Keratinocyte (primary cell): ENCODE measurements at regions not wholly inside any gene's neighbourhood (a gene's known extent, or its start where the extent isn't known, plus 50 kb on each side); places are given as distances from the start of the nearest gene placed in this dataset.

Source experiments
- DNase-seq: peaks from one replicate; pipeline ENCODE4 v3.0.0-alpha.2; 2011; ENCODE audit warnings: low read depth, missing footprints, low spot score
- FAIRE-seq: peaks from 2 replicates; lab custom pipeline; 2011; peaks lifted over from hg19 to GRCh38; lab: Jason Lieb, UNC
- H2AFZ ChIP-seq: 2 replicates; pipeline ENCODE4 v1.6.0; 2012; ENCODE audit warnings: low read length, control low read depth, inconsistent platforms; ENCODE audit not compliant: control insufficient read depth
- H3K27ac ChIP-seq: 2 replicates; pipeline ENCODE4 v1.5.1; 2011; ENCODE audit warnings: low read length; ENCODE audit not compliant: control insufficient read depth, insufficient read depth
- H3K27me3 ChIP-seq: 3 replicates; pipeline ENCODE4 v1.6.0; 2011; ENCODE audit warnings: low read length; ENCODE audit not compliant: control insufficient read depth, insufficient read depth; ENCODE audit errors: extremely low read depth
- H3K36me3 ChIP-seq, 2 experiments: 2 replicates in 1 of 2; 3 replicates in 1 of 2; pipeline ENCODE4 v1.5.1; 2011; ENCODE audit warnings: low read length in 2 of 2, mild to moderate bottlenecking in 1 of 2; ENCODE audit not compliant: control insufficient read depth in 2 of 2, insufficient read depth in 2 of 2; ENCODE audit errors: extremely low read depth in 1 of 2
- H3K4me1 ChIP-seq: 3 replicates; pipeline ENCODE4 v1.5.1; 2011; ENCODE audit warnings: low read length; ENCODE audit not compliant: control insufficient read depth, insufficient read depth; ENCODE audit errors: extremely low read depth
- H3K4me2 ChIP-seq: 3 replicates; pipeline ENCODE4 v1.6.0; 2011; ENCODE audit warnings: low read depth, low read length; ENCODE audit not compliant: control insufficient read depth, insufficient read depth; ENCODE audit errors: extremely low read depth
- H3K4me3 ChIP-seq, 3 experiments: fragments of 200-600 bp in 1 of 3; sonication (generic) in 1 of 3; 2 replicates in 2 of 3; 3 replicates in 1 of 3; pipeline ENCODE4 v1.5.1; 2011 to 2016; ENCODE audit warnings: low read length in 3 of 3, mild to moderate bottlenecking in 3 of 3, control low read depth in 2 of 3, inconsistent platforms in 1 of 3, low read depth in 1 of 3, mixed read lengths in 1 of 3, mixed run types in 1 of 3, moderate library complexity in 1 of 3; ENCODE audit not compliant: control insufficient read depth in 2 of 3, insufficient read depth in 2 of 3; ENCODE audit errors: extremely low read depth in 1 of 3
- H3K79me2 ChIP-seq: 2 replicates; pipeline ENCODE4 v1.6.0; 2012; ENCODE audit warnings: low read length; ENCODE audit not compliant: control insufficient read depth, insufficient read depth
- H3K9ac ChIP-seq: 3 replicates; pipeline ENCODE4 v1.6.0; 2011; ENCODE audit warnings: low read length; ENCODE audit not compliant: control insufficient read depth, insufficient read depth; ENCODE audit errors: extremely low read depth
- H3K9me1 ChIP-seq: 3 replicates; pipeline ENCODE4 v1.6.0; 2011; ENCODE audit warnings: low read length; ENCODE audit not compliant: control insufficient read depth, insufficient read depth; ENCODE audit errors: extremely low read depth
- H3K9me3 ChIP-seq: 2 replicates; pipeline ENCODE4 v1.5.1; 2012; ENCODE audit warnings: low read depth, low read length; ENCODE audit not compliant: control insufficient read depth
- H4K20me1 ChIP-seq: 3 replicates; pipeline ENCODE4 v1.6.0; 2011; ENCODE audit warnings: low read length; ENCODE audit not compliant: control insufficient read depth, insufficient read depth; ENCODE audit errors: extremely low read depth
- CTCF ChIP-seq, 3 experiments: IDR thresholded peaks in 1 of 3; conservative IDR thresholded peaks in 1 of 3; optimal IDR thresholded peaks in 1 of 3; 2 replicates in 2 of 3; 3 replicates in 1 of 3; pipeline versions ENCODE3 to v1.5.1; 2011; ENCODE audit warnings: low read length in 3 of 3, mild to moderate bottlenecking in 3 of 3, moderate library complexity in 2 of 3, control low read depth in 1 of 3, inconsistent platforms in 1 of 3; ENCODE audit not compliant: insufficient read depth in 2 of 3; ENCODE audit errors: extremely low read depth in 1 of 3
- EZH2 ChIP-seq: IDR thresholded peaks from one replicate; pipeline ENCODE4 v1.6.1; 2012; ENCODE audit warnings: inconsistent platforms, mild to moderate bottlenecking, low read length, moderate library complexity
- dilution Hi-C: fragments of 300-500 bp; cut with MboI; formaldehyde crosslinking; loops from one replicate; pipeline ENCODE4 v1.7.0; 2020; ENCODE audit warnings: low sequenced_read_pairs; ENCODE audit not compliant: extremely low pct_ligation_motif_present

- peaks cover 10% of the 10 kb centered on the region for H3K4me1 ChIP-seq
- no peak overlapping the region for H3K4me3 ChIP-seq
- dilution Hi-C loops = no loop called here
- H3K9me1 ChIP-seq = no peaks in the 10 kb centered on the region
- no peak overlapping the region for H3K27ac ChIP-seq
- DNase-seq (no peak), FAIRE-seq (no peak)
- no peaks in the 10 kb centered on the region for H4K20me1 ChIP-seq
- no peak for TF ChIP-seq EZH2
- TF ChIP-seq CTCF (optimal IDR thresholded peaks at IDR 0.05 in 1 of 3, IDR thresholded peaks at IDR 0.05 in 1 of 3, conservative IDR thresholded peaks at IDR 0.05 in 1 of 3; ENCODE audit: extremely low read depth in 1 of 3, insufficient read depth in 2 of 3, low read length in 3 of 3) = no peak
- H3K9ac ChIP-seq = no peak overlapping the region
- H3K4me2 ChIP-seq = no peak overlapping the region
- H3K36me3 ChIP-seq = no peaks in the 10 kb centered on the region
- no peaks in the 10 kb centered on the region for H3K9me3 ChIP-seq
- H3K27me3 ChIP-seq = no peaks in the 10 kb centered on the region
- H2AFZ ChIP-seq = peak overlapping the region; percentile 14
- H3K79me2 ChIP-seq = no peaks in the 10 kb centered on the region
Measured at GRCh38 chr12:25368557-25368956, 117.8 kb upstream of the KRAS start.

GRCh38 chr12:25366122-25366521 is 115.4 kb upstream of the KRAS start:
- FAIRE-seq (no peak), DNase-seq (no peak)
- Histone ChIP-seq H3K9me1 (no peaks in the 10 kb centered on the region), H3K4me2 (no peak overlapping the region), H4K20me1 (no peaks in the 10 kb centered on the region), H3K36me3 (no peaks in the 10 kb centered on the region), H3K9me3 (no peaks in the 10 kb centered on the region), H3K79me2 (no peaks in the 10 kb centered on the region), H3K4me3 (no peak overlapping the region), H3K9ac (no peak overlapping the region), H2AFZ (no peak overlapping the region), H3K4me1 (peaks cover 12% of the 10 kb centered on the region), H3K27me3 (no peaks in the 10 kb centered on the region), H3K27ac (no peak overlapping the region)
- dilution Hi-C loops = no loop called here
- TF ChIP-seq EZH2 (no peak), CTCF (optimal IDR thresholded peaks at IDR 0.05 in 1 of 3, IDR thresholded peaks at IDR 0.05 in 1 of 3, conservative IDR thresholded peaks at IDR 0.05 in 1 of 3; ENCODE audit: extremely low read depth in 1 of 3, insufficient read depth in 2 of 3, low read length in 3 of 3) (no peak)
